ENCODE measurements at regions not wholly inside any gene's neighbourhood (a gene's known extent, or its start where the extent isn't known, plus 50 kb on each side); places are given as distances from the start of the nearest gene placed in this dataset.
"Not testable (repeated sequence)": the region's sequence is repeated elsewhere in the genome, so short reads cannot be mapped to it uniquely, and the experiment has no call there.

GRCh38 chr2:185980944-185981343 is 242.3 kb downstream of the FSIP2 start:
- CTCF ChIA-PET = no interaction called here
- POLR2A ChIA-PET = no interaction called here

DNA sequence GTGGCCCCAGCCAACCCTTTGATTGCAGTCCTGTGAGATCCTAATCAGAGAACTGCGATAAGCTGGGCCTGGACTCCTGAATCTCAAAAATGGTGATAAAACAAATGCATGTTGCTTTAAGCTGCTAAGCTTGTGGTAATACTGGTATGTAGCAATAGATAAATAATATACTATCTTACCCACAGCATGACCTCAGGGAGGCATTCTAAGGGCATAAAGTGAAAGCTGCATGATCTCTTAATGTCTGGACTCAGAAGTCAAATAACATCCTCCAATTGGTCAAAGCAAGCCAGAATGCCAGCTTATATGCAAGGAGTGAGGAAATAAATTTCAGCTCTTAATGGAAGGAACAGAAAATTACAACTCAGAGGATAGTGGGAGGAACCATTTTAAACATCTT is 246.1 kb downstream of the FSIP2 start:
- POLR2A ChIA-PET = no interaction called here

GRCh38 chr2:185988907-185989306 is 250.3 kb downstream of the FSIP2 start:
- CTCF ChIA-PET, POLR2A ChIA-PET: not testable (repeated sequence)

More for the DNA sequence above, 246.1 kb downstream of the FSIP2 start:
- CTCF ChIA-PET = no interaction called here

DNA sequence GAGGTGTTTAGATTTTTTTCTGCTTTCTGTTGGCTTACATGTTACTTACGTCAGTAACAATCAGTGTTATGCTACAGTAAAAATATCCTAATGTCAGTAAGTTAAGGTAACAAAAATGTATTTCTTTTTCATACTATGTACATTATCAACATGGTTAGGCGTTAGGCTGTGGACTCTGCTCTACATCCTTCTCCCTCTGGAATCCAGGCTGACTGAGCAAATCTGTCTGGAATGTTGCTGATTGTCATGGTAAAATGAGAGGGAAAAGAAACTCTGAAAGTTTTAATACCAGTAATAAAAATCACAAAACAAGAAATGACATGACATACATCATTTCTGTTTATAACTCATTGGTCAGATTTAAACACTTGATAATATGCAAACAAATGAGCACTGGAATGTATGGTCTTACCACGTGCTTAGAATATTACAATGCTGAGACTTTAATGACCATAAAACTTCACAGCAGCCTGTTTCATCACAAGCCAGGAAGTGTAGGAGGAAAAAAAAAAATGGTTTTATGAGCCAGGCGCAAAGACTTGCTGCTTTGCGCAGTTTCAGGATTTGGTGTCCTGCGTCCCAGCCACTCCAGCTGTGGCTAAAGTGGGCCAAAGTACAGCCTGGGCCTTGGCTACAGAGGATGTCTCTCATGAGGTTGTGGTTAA is 252.4 kb downstream of the FSIP2 start:
- ChIA-PET CTCF (no interaction called here), POLR2A (no interaction called here)

- POLR2A ChIA-PET = no interaction called here
- CTCF ChIA-PET = no interaction called here
These were observed 260.0 kb downstream of the FSIP2 start for GRCh38 chr2:185998562-185999070.

DNA sequence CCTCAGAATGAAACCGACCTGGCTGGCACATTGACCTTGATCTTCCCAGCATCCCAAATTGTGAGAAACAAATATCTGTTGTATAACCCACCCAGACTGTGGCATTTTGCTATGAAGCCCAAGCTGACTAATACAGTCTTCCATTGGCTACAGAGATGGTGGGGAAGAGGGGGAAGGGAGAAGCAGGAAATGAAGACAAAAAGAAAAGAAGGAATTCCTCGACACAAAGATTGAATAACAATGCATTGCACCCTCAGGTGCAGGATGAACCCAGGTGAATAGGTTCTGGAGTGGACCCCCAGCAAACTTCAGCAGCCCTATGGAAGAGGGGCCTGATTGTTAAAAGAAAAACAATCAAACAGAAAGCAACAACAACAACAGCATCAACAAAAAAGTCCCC is 270.7 kb downstream of the FSIP2 start:
- CTCF ChIA-PET = no interaction called here

DNA sequence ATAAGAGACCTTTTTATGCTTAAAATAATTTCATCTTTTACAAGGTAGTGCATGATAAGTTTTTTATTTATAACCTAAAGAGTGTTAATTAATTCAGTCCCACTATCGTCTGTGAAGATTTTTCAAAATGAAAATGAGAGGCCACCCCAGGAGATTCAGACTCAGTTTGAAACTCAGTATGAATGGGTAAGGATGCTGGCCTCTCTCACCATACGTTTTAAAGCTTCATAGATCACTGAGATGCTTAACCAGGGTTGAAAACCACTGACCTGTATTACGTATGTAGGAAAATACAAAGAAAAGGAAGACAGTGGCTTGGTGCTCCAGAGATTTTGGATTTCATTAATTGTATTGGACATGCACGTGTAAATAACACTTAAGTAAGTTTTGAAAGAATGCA is 278.7 kb downstream of the FSIP2 start:
- ChIA-PET POLR2A (no interaction called here), CTCF (no interaction called here)

More for the DNA sequence above, 270.7 kb downstream of the FSIP2 start:
- POLR2A ChIA-PET = no interaction called here

- CTCF ChIA-PET = no interaction called here
- POLR2A ChIA-PET = no interaction called here
These were observed 286.3 kb downstream of the FSIP2 start for GRCh38 chr2:186024921-186025320.

GRCh38 chr2:186027922-186028321 is 289.3 kb downstream of the FSIP2 start:
- ChIA-PET CTCF (no interaction called here), POLR2A (no interaction called here)

GRCh38 chr2:186031229-186031628 is 292.6 kb downstream of the FSIP2 start:
- ChIA-PET CTCF (no interaction called here), POLR2A (no interaction called here)

DNA sequence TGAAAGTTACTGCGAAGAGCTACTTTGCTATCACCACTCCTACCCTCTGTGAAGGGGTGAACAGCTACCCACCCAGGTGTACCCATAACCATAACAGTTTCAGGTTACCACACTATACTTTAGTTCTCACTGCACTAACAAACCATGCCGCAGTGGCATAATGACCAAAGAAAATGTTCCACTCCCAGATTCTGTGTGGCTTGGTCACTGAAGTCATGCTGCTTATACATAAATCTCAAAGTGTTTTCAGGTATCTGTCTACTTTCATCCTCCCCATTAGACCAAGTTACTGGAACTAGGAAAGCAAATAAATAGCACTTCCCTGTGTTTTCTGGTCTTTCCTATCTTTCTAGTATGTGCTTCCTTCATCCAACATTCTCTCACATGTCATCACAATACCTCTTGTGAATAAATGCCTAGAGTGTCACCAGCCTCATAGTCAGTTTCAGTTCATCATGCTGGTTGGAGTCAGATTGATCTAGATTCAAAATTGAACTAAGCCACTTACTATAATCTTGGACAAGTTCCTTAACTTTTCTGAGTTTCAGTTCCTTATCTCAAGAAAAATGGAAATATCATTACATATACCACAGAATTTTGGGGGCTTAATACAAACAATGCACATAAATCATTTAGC is 293.6 kb downstream of the FSIP2 start:
- ChIA-PET POLR2A (no interaction called here), CTCF (no interaction called here)

- CTCF ChIA-PET = no interaction called here
- POLR2A ChIA-PET = no interaction called here
These were observed 294.3 kb downstream of the FSIP2 start for GRCh38 chr2:186032930-186033329.

- ChIA-PET CTCF (no interaction called here), POLR2A (no interaction called here)
These were observed 294.9 kb downstream of the FSIP2 start for GRCh38 chr2:186033541-186033940.

GRCh38 chr2:186036862-186037449 is 298.4 kb downstream of the FSIP2 start:
- ChIA-PET POLR2A (no interaction called here), CTCF (no interaction called here)

DNA sequence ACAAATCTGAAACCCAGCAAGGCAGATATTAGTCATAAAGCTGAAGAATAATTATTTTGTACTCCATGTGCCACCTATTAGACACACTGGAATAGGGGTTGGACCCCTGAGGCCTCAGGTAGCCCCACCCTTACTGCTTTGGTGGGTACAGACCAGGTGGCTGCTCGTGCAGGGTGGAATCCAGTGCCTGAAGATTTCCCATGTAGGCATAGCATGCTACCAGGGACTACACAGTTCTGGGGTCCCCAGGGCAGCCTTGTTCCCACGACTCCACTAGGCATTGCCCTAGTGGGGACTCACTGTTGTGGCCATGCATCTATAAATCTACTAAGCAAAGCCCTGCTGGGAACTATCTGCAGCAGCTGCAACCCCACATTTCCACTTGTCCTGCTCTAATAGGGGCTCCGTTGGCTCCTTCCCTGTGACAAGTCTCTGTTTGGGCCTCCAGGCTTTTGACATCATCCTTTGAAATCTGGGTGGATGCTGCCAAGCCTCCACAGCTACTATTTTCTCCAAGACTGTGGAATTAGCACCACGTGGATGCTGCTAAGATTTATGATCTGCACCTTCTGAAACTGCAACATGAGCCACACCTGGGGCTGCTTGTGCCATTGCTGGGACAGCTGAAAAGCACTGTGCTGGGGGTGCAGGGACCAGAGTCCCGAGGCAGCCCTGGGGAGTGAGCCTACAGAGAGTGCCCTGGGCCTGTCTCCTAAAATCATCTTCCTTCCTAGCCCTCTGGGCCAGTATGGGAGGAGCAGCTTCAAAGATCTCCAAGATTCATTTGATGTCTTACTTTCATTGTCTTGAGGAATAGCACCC is 303.8 kb downstream of the FSIP2 start:
- ChIA-PET POLR2A (no interaction called here), CTCF (no interaction called here)

DNA sequence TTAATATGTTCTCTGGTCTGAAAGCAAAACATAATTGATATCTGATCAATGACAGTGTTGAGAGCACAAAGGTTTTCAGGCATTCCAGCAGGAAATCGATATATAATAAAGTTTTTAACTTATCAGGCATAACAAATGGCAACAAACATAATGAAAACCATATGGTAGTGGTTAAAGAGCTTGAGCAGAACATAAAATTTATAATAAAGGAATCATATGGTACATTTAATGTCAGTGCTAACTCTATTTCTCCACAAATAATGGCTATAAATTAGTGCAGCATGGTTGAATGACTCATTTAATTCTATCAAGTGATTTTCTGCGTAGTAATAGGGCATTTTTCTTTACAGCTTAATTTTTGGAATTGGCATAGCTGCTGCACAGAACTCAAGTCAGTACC is 306.2 kb downstream of the FSIP2 start:
- CTCF ChIA-PET = no interaction called here

DNA sequence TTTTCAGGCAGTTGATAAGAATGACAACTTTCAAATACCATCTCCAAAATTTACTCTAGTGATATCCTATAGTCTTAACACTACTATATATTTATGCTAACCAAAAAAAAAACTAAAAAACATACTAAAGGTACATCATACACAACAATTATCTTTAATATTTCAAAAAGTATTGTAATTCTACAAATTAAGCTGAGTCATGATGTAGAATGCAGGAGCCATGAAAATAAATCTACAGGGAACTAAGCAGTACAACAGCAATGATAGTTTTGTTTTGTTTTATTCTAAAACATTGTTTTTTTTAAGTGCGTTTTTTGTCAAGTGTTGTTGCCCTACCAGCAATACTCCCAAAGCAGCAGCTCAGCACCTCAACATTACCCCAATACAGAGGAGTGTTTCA is 314.3 kb downstream of the FSIP2 start:
- ChIA-PET POLR2A (no interaction called here), CTCF (no interaction called here)

More for the DNA sequence above, 306.2 kb downstream of the FSIP2 start:
- POLR2A ChIA-PET = no interaction called here

DNA sequence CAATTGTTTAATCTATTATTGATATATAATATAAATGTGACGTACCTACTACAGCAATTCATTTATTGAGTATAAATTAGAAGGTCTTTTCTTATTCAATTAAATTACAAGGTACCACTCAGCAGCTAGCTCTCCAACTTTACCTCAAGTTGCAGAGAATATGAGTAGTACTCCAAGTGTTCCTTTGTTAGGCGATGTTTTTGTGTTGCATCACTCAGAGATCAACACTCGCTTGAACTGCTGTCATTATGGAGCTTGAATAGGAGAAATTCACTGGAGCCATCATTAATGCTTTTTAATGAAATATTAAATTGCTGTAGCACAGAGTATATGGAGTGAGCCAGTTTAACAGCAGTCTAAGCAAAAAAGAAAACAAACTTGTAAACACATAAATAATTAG is 320.0 kb downstream of the FSIP2 start:
- ChIA-PET CTCF (no interaction called here), POLR2A (no interaction called here)

DNA sequence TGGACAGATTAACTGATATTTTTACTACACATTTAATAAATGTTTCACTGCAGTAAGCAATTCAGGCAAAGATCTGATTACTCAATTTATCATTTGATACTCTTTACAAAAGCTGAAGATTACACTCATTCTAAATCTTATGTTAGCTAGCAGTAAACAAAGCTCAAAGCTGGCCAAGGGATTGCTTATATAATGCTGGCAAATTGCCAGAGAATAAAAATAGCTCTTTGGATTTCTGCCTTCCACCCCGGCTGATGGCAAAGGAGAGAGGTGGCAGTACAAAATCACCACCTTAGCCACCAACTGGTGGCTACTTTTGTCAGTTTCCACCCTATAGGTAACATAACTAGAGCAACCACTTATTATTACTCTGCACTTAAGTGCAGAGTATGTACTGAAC is 320.5 kb downstream of the FSIP2 start:
- POLR2A ChIA-PET = no interaction called here
- CTCF ChIA-PET = no interaction called here

- CTCF ChIA-PET = no interaction called here
- POLR2A ChIA-PET = no interaction called here
These were observed 322.3 kb downstream of the FSIP2 start for GRCh38 chr2:186060744-186061440.

All from activated CD8-positive, alpha-beta memory T cell treated with anti-CD3 and anti-CD28 coated beads for 36 hours (primary cell).